Skeletal muscle tissue (tissue), 3 donors: ENCODE measurements at regions not wholly inside any gene's neighbourhood (a gene's known extent, or its start where the extent isn't known, plus 50 kb on each side); places are given as distances from the start of the nearest gene placed in this dataset.

Experiments used
- H3K27ac ChIP-seq: one replicate; pipeline ENCODE4 v1.7.0; 2013; ENCODE audit warnings: mild to moderate bottlenecking, low read depth, low read length, inconsistent platforms
- H3K27me3 ChIP-seq, 3 donors: one replicate each; pipeline ENCODE4 v1.7.0; 2013; ENCODE audit warnings: low read length in 3 of 3; ENCODE audit not compliant: control insufficient read depth in 3 of 3, insufficient read depth in 3 of 3
- H3K36me3 ChIP-seq, 3 donors: one replicate each; pipeline ENCODE4 v1.7.0; 2013; ENCODE audit warnings: low read length in 3 of 3; ENCODE audit not compliant: control insufficient read depth in 3 of 3, insufficient read depth in 3 of 3
- H3K4me1 ChIP-seq, 3 donors: one replicate each; pipeline ENCODE4 v1.7.0; 2013; ENCODE audit warnings: low read length in 3 of 3, mild to moderate bottlenecking in 3 of 3; ENCODE audit not compliant: control insufficient read depth in 3 of 3, insufficient read depth in 3 of 3
- H3K4me3 ChIP-seq, 3 donors: one replicate each; pipeline ENCODE4 v1.7.0; 2013; ENCODE audit warnings: low read length in 3 of 3
- H3K9ac ChIP-seq, 3 donors: one replicate each; pipeline ENCODE4 v1.7.0; 2013; ENCODE audit warnings: low read length in 3 of 3, mild to moderate bottlenecking in 3 of 3, moderate library complexity in 2 of 3, low read depth in 1 of 3
- H3K9me3 ChIP-seq, 3 donors: one replicate each; pipeline ENCODE4 v1.7.0; 2013; ENCODE audit warnings: low read length in 3 of 3; ENCODE audit not compliant: control insufficient read depth in 3 of 3
- donor health status: Osteomylitis.

DNA sequence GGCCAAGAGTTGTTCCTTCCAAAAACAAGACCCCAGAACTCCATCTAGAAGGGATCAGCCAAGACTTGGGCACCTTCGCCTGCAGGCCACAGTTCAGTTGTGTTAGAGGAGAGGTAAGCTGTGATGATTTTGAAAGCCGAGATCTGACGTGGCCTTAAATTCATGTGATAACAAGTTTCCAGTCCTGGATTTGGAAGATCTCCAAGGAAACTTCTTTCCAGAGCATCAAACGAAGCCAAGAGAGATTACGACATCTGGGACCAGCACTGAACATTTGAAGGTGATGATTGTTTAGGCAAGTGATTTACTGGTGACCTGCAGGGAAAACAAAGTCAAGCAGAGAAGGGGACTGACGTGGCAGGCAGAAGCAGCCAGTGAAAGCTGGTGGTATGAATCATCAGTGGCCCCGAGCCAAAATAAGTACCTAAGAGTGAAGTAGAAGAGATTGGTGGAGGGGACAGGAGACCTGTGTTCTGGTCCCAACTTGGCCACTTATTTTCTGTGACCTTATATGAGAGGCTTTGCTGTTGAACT lies 339.0 kb upstream of the PROK2 start:
- Histone ChIP-seq H3K9me3 (no peaks in the 10 kb centered on the region), H3K9ac (no peak overlapping the region)

DNA sequence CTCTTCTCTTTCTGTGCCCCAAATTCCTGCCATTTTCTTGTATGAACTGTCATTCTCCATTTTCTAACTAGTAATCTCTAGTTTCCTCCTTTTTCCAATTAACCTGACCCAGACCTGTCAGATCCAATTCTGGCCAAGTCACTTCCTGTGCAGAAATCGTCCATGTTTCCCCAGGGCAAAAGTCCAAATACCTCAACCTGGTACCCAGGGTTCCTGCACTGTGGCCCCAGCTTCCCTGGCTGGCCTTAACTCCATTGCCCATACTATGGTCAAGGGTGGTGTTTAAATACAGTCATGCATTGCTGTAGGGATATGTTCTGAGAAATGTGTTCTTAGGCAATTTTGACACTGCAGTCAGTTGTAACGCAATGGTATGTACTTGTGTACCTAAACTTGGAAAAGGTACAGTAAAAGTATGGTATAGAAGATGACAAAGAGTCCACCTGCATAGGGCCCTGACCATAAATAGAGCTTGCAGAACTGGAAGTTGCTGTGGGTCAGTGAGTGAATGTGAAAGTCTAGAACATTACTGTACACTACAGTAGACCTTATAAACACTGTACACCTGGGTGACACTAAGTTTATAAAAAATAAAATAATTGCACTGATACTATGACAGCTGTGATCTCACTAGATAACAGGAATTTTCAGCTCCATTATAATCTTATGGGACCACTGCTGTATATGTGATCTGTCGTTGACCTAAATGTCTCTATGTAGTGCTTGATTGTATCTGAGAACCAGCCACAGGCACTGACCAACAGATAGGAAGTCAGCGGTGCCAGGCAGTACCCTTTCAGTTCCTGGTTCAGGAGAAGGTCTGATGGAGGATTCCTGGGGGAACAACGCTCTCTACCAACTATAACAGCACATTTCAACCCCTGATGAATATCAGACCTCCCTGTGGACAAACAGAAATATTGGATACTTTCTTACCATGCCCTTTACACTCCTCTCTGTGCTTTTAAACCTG lies 336.1 kb upstream of the PROK2 start:
- Histone ChIP-seq H3K9ac (no peak overlapping the region), H3K27ac (no peak overlapping the region), H3K4me1 (peaks cover 0 to 9% (median 3%) of the 10 kb centered on the region in 3 donors), H3K27me3 (no peaks in the 10 kb centered on the region), H3K4me3 (no peak overlapping the region), H3K36me3 (no peaks in the 10 kb centered on the region), H3K9me3 (no peaks in the 10 kb centered on the region)

More for the DNA sequence above, 339.0 kb upstream of the PROK2 start:
- H3K4me1 ChIP-seq = peaks cover 0 to 12% (median 6%) of the 10 kb centered on the region in 3 donors
- H3K27me3 ChIP-seq = no peaks in the 10 kb centered on the region
- H3K27ac ChIP-seq = peak overlapping the region; percentile 12
- no peaks in the 10 kb centered on the region for H3K36me3 ChIP-seq
- H3K4me3 ChIP-seq = no peak overlapping the region

DNA sequence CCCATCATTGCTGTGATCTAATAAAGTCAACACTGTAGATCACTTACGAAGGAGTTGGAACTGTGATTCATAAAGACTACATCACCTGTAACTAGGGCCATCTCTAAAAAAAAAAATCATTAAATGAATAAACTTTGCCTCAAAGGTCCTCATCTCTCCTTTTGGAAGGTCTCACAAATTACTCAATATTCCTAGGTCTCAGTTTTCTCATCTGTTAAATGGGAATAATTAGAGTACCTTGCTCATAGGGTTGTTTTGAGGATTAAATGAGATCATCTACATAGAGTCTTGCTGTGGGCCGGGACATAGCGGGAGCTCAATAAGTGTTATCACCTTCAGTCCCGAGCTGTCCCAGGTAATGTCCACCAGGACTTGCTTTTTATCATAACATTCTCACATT lies 335.1 kb upstream of the PROK2 start:
- H3K36me3 ChIP-seq = no peaks in the 10 kb centered on the region

DNA sequence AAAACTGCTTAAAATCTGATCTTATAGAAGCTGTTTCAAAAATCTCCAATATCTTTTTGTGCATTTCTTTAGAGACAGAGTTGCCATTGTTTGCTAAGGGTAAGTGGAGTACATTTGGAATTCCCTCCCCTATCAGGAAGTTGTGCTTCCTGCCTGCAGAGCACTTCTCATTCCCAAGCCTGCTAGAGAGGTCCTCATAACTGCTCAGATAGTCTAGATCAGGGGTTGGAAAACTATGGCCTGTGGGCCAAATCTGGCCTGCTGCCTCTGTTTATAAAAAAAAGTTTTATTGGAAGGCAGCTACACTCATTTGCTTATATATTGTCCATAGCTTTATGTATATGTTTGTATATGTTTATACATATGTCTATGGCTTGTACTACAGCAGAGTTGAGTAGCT lies 333.7 kb upstream of the PROK2 start:
- Histone ChIP-seq H3K9me3 (no peaks in the 10 kb centered on the region), H3K27ac (no peak overlapping the region), H3K36me3 (no peaks in the 10 kb centered on the region), H3K4me3 (no peak overlapping the region), H3K4me1 (peaks cover 0 to 11% (median 4%) of the 10 kb centered on the region in 3 donors), H3K27me3 (no peaks in the 10 kb centered on the region), H3K9ac (no peak overlapping the region)

More for the DNA sequence above, 335.1 kb upstream of the PROK2 start:
- Histone ChIP-seq H3K27me3 (no peaks in the 10 kb centered on the region), H3K9ac (no peak overlapping the region), H3K9me3 (no peaks in the 10 kb centered on the region), H3K4me3 (no peak overlapping the region), H3K27ac (no peak overlapping the region), H3K4me1 (peaks cover 0 to 9% (median 3%) of the 10 kb centered on the region in 3 donors)

GRCh38 chr3:72116226-72116625 lies 331.3 kb upstream of the PROK2 start:
- Histone ChIP-seq H3K36me3 (no peaks in the 10 kb centered on the region), H3K27me3 (no peaks in the 10 kb centered on the region), H3K4me3 (no peak overlapping the region), H3K9ac (no peak overlapping the region), H3K4me1 (peaks cover 4 to 15% (median 10%) of the 10 kb centered on the region in 3 donors), H3K9me3 (no peaks in the 10 kb centered on the region), H3K27ac (no peak overlapping the region)

DNA sequence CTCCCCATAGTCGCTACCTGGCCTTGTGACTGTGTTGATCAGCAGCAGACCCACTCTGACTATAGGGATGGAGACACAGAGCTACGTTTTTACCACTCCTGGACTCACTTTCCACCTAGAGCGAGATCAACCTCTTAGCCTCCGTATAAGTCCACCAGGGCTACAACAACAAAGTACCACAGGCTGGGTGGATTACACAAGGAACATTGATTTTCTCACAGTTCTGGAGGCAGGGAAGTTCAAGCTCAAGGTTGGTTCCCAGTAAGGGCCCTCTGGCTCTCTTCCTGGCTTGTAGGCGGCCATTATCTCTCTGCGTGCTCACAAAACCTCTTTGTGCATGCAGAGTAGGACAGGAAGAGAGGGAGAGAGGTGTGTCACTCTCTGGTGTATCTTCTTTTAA lies 330.4 kb upstream of the PROK2 start:
- Histone ChIP-seq H3K36me3 (no peaks in the 10 kb centered on the region), H3K4me1 (peaks cover 4 to 15% (median 10%) of the 10 kb centered on the region in 3 donors), H3K9ac (no peak overlapping the region), H3K4me3 (no peak overlapping the region), H3K27me3 (no peaks in the 10 kb centered on the region), H3K27ac (no peak overlapping the region), H3K9me3 (no peaks in the 10 kb centered on the region)

DNA sequence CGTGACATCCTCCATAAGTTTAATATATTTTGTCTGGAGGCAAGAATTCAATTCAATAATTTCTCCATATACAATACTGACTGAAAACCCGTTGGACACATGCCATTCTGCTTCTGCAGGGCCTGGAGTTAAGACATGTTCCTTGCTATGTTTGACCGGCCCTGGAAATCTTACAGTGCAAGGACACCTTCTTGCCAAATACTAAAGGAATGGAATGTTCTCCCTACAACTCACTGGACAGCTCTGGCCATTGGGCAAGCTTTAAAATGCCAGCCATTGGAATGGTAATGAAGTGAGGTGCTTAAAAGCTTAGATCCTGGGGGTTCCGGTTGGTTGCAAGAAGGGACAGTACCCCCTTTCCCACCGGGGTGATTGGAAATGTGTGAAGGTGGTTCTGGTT lies 329.8 kb upstream of the PROK2 start:
- no peaks in the 10 kb centered on the region for H3K9me3 ChIP-seq
- no peaks in the 10 kb centered on the region for H3K36me3 ChIP-seq
- no peak overlapping the region for H3K9ac ChIP-seq
- H3K4me1 ChIP-seq = peaks cover 4 to 15% (median 10%) of the 10 kb centered on the region in 3 donors
- H3K27ac ChIP-seq = no peak overlapping the region
- no peak overlapping the region for H3K4me3 ChIP-seq
- no peaks in the 10 kb centered on the region for H3K27me3 ChIP-seq

- Histone ChIP-seq H3K9ac (no peak overlapping the region), H3K27ac (no peak overlapping the region), H3K4me1 (peaks cover 4 to 15% (median 10%) of the 10 kb centered on the region in 3 donors), H3K27me3 (no peaks in the 10 kb centered on the region), H3K4me3 (no peak overlapping the region), H3K36me3 (no peaks in the 10 kb centered on the region), H3K9me3 (no peaks in the 10 kb centered on the region)
Measured at GRCh38 chr3:72113964-72114363, 329.0 kb upstream of the PROK2 start.

DNA sequence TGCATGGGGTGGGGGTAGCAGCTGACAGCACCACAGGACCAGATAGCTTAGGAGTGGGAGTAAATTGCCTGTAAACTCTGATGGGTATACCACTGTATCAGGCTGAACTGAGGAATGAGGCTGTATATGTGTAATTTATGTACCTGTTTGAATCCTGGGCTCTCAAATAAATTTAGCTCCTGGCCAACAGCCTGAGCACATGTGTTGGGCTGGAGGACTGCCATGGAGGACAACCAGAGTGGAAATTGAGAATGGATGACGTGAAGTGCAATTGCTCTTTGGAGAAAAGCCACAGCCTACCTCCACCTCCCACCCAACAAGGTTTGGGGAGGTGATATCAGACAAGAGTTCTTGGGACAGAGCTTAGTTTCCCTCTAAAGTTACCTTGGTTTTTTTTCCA lies 328.6 kb upstream of the PROK2 start:
- Histone ChIP-seq H3K4me1 (peaks cover 4 to 15% (median 10%) of the 10 kb centered on the region in 3 donors), H3K9me3 (no peaks in the 10 kb centered on the region), H3K4me3 (no peak overlapping the region), H3K36me3 (no peaks in the 10 kb centered on the region), H3K27me3 (no peaks in the 10 kb centered on the region), H3K9ac (no peak overlapping the region), H3K27ac (no peak overlapping the region)

GRCh38 chr3:72112435-72112834 lies 327.5 kb upstream of the PROK2 start:
- Histone ChIP-seq H3K27me3 (no peaks in the 10 kb centered on the region), H3K27ac (no peak overlapping the region), H3K9me3 (no peaks in the 10 kb centered on the region), H3K4me1 (peaks cover 4 to 15% (median 10%) of the 10 kb centered on the region in 3 donors), H3K4me3 (no peak overlapping the region), H3K9ac (no peak overlapping the region), H3K36me3 (no peaks in the 10 kb centered on the region)
